NCI-H1092 treated with DMSO at 0.1 percent for 48 hours (cell line): ENCODE measurements at regions not wholly inside any gene's neighbourhood (a gene's known extent, or its start where the extent isn't known, plus 50 kb on each side); places are given as distances from the start of the nearest gene placed in this dataset.
"Not testable (repeated sequence)": the region's sequence is repeated elsewhere in the genome, so short reads cannot be mapped to it uniquely, and the experiment has no call there.

Experiments
- DNase-seq: peaks from one replicate; lab custom pipeline; 2025; lab: John Stamatoyannopoulos, UW

- not testable (repeated sequence) for DNase-seq
Observed at GRCh38 chrX:3837958-3838643, 124.7 kb upstream of the PRKX start.

GRCh38 chrX:3837211-3837610, 123.8 kb upstream of the PRKX start:
- not testable (repeated sequence) for DNase-seq

- DNase-seq: not testable (repeated sequence)
Observed at GRCh38 chrX:3833761-3834542, 120.5 kb upstream of the PRKX start.

- DNase-seq: not testable (repeated sequence)
Observed at GRCh38 chrX:3830020-3830419, 116.6 kb upstream of the PRKX start.

GRCh38 chrX:3829041-3829531, 115.6 kb upstream of the PRKX start:
- DNase-seq: not testable (repeated sequence)

- not testable (repeated sequence) for DNase-seq
Observed at GRCh38 chrX:3828378-3829040, 115.1 kb upstream of the PRKX start.

GRCh38 chrX:3824008-3824407, 110.6 kb upstream of the PRKX start:
- DNase-seq: not testable (repeated sequence)

GRCh38 chrX:3820167-3820566, 106.7 kb upstream of the PRKX start:
- DNase-seq: no peak

- not testable (repeated sequence) for DNase-seq
Observed at GRCh38 chrX:3817480-3817879, 104.0 kb upstream of the PRKX start.

- peak; percentile 51 for DNase-seq
Observed at GRCh38 chrX:3815896-3816664, 102.6 kb upstream of the PRKX start.

GRCh38 chrX:3811331-3812311, 98.2 kb upstream of the PRKX start:
- DNase-seq: peak; percentile 55

GRCh38 chrX:3807906-3808305, 94.5 kb upstream of the PRKX start:
- no peak for DNase-seq

GRCh38 chrX:3806630-3807029, 93.2 kb upstream of the PRKX start:
- DNase-seq: no peak

GRCh38 chrX:3803713-3804112, 90.3 kb upstream of the PRKX start:
- no peak for DNase-seq

- DNase-seq: no peak
Observed at GRCh38 chrX:3803305-3803704, 89.9 kb upstream of the PRKX start.

GRCh38 chrX:3795411-3795810, 82.0 kb upstream of the PRKX start:
- not testable (repeated sequence) for DNase-seq

GRCh38 chrX:3791449-3791848, 78.0 kb upstream of the PRKX start:
- no peak for DNase-seq

- no peak for DNase-seq
Observed at GRCh38 chrX:3788494-3789233, 75.2 kb upstream of the PRKX start.

- no peak for DNase-seq
Observed at GRCh38 chrX:3787856-3788255, 74.4 kb upstream of the PRKX start.

- not testable (repeated sequence) for DNase-seq
Observed at GRCh38 chrX:3785822-3786221, 72.4 kb upstream of the PRKX start.
